H4 (cell line): ENCODE measurements at regions not wholly inside any gene's neighbourhood (a gene's known extent, or its start where the extent isn't known, plus 50 kb on each side); places are given as distances from the start of the nearest gene placed in this dataset.
"Not testable (repeated sequence)": the region's sequence is repeated elsewhere in the genome, so short reads cannot be mapped to it uniquely, and the experiment has no call there.

ENCODE experiments used
- DNase-seq: peaks from one replicate; pipeline ENCODE4 v3.0.0-alpha.2; 2015; ENCODE audit warnings: low spot score

- no peak for DNase-seq
Observed at GRCh38 chr11:87659807-87660206, 515.4 kb downstream of the RAB38 start.

GRCh38 chr11:87645626-87646025 is 529.6 kb downstream of the RAB38 start:
- DNase-seq, result no peak

DNA sequence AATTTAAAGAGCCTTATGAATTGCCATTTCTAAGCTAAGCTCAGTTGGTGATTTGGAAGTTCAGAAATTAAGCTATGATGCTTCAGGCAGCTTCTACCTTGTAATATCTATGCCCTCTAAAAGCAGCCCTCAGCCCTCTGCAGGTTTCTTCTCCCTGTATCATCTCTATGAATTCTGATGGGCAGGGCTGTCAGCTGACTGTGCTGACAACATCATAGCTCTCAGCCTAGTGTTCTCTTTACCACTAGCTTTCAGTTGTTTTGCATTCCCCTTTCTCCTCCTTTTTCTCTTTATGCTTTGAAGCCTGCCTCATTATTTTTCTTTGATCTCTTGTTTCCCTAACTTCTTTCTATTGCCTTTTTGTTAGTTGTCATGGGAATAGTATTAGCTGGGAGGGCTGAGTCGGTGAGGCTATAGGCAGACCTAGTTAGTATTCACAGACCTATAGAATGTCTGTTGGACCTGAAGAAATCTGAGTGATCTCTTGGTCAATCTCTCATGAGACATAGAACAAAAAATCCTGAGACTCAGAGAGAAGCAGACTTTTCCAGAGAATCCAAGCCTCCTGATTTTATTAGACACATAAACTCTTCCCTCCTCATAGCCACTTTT is 535.4 kb downstream of the RAB38 start:
- DNase-seq, result no peak

- no peak for DNase-seq
Observed at GRCh38 chr11:87635001-87635400, 540.2 kb downstream of the RAB38 start.

- DNase-seq, result no peak
Observed at GRCh38 chr11:87634331-87634730, 540.9 kb downstream of the RAB38 start.

DNA sequence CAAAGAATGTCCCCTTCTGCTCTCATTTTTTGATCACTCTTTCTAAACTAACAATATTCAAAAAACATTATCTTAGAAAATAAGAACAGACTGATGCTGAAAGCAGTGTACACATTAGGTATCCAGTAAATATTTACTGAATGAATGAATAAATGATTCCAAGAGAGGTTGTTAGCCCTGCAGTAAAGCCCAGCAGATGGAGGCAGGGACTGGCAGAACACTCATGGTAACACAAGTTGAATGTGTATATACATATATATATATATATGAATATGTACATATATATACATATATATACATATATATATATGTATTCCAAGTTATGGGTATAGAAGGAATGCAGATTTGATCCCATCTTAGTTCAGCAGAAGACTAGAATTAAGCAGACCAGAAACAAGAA is 546.3 kb downstream of the RAB38 start:
- no peak for DNase-seq

GRCh38 chr11:87628026-87628580 is 547.1 kb downstream of the RAB38 start:
- no peak for DNase-seq

DNA sequence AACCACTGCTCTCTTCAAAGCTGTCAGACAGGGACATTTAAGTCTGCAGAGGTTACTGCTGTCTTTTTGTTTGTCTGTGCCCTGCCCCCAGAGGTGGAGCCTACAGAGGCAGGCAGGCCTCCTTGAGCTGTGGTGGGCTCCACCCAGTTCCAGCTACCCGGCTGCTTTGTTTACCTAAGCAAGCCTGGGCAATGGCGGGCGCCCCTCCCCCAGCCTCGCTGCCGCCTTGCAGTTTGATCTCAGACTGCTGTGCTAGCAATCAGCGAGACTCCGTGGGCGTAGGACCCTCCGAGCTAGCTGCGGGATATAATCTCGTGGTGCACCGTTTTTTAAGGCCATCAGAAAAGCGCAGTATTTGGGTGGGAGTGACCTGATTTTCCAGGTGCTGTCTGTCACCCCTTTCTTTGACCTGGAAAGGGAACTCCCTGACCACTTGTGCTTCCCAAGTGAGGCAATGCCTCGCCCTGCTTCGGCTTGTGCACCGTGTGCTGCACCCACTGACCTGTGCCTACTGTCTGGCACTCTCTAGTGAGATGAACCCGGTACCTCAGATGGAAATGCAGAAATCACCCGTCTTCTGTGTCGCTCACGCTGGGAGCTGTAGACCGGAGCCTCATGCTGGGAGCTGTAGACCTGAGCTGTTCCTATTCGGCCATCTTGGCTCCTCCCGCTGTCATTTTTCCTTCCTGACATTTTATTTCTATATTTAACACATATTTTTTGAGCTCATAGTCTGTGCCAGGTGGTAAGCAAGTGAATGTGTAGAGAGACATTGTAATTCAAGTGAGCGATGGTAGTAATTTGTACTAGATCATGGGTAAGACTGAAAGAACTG is 551.5 kb downstream of the RAB38 start:
- not testable (repeated sequence) for DNase-seq

DNA sequence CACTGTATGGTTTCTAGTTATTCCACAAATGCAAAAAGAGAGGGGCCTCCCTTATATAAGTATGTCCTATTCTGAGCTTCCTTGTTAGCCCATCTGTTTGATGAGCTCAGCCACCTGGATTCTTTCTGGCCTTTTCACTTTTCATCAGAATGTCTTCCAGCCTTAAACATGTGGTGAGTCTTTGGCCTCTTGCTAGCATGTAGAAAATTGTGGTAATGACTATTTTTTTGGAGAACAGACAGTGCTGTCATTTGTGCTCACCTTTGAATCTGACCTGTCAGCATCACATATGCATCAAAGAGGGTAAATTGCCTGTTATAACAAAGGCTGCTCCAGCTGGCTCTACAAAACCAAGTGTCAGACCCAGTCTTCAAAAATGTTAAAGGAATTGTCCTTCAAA is 558.7 kb downstream of the RAB38 start:
- no peak for DNase-seq

DNA sequence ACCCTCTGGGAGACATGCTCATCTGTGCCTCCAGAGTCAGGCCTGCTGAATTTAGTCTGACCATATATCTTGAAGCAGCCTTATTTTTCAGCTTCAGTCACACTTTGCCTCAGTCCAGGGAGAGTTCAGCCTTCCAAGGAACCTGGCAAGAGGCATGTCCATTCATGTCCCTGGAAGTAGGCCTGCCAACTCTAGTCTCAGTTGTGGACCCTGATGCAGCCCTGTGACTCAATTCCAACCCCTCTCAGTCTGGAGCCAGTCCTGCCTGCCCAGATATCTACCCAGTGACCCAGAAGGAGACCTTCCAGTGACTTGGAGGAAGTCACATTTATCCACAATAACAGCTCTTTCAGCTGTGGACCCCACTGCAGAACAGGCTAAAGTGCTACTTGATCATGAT is 566.6 kb downstream of the TMEM135 start:
- no peak for DNase-seq

DNA sequence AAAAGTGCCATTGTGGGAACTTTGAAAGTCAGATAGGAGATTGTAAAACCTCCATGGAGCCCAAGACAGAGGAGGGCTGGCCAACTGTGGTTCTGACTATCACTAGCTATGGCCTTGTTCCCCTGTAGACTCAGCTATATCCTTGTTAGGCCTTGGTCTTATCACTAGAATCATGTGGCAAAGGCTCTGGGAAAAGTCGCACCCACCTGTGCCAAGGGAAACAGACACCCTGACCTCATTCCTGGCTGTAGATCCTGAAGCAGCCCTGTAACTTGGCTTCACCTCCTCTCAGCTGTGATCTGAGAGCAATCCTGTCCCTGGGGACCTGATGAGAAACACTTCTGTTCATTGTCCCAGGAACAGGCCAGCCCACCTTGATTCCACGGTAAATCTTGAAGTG is 566.2 kb downstream of the TMEM135 start:
- no peak for DNase-seq

DNA sequence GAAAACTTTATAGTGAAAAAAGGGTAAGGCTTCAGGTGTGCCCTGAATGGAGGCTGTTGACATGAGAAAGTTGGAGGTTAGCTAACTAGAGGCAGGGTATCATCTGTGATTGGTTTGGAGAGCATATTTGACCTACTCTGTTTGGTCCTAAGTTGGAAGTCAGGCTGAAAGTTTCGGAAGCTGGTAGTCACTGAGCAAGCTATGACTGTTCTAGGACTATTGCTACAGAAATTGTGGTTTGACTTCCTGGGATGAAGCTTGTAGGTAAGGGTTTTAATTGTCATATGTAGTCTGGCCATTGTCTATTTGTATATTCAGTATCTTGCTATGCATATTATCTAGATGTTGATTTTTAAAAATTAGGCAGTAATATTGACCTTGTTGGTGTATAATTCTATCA is 565.0 kb downstream of the TMEM135 start:
- DNase-seq, result no peak

GRCh38 chr11:87600938-87601337 is 563.2 kb downstream of the TMEM135 start:
- DNase-seq, result no peak

DNA sequence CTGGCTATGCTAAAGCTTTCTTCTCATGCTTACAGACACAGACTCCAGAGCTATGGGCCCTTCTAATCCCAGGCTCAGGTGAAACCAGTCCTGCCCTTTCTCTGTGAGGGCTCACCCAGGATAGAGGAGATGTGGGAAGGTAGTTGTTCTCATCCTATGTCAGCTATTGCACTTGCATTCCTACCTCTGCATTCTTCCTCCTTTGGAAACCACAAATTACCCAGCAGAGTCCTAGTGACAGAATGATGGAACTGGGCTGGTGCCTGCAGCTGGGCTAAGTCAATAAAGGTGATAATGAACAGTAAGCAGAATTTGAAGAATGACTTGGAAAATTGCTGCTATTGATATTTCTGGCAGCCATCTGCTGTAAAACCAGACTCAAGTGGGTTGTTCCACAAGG is 560.0 kb downstream of the TMEM135 start:
- no peak for DNase-seq

- no peak for DNase-seq
Observed at GRCh38 chr11:87596176-87596575, 558.4 kb downstream of the TMEM135 start.

DNA sequence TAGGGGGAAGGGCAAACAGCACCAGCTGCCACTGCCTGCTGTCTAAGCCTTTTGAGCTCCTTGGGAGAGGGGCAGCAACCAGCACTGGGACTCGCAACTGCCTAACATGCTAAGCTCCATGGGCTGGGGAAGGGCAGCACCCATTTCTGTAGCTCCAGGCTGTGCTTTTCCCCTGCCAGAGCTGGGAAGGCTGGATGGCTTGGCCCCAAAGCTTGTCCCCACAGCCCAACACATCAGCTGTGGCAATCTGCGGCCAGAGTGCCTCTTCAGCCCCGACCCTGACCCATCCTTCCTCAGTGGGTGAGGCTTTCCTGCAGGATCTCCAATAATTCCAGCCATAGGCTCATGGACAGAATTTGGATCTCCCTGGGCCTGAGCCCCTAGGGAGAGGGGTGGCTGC is 551.3 kb downstream of the TMEM135 start:
- no peak for DNase-seq

GRCh38 chr11:87585613-87586012 is 547.9 kb downstream of the TMEM135 start:
- not testable (repeated sequence) for DNase-seq

DNA sequence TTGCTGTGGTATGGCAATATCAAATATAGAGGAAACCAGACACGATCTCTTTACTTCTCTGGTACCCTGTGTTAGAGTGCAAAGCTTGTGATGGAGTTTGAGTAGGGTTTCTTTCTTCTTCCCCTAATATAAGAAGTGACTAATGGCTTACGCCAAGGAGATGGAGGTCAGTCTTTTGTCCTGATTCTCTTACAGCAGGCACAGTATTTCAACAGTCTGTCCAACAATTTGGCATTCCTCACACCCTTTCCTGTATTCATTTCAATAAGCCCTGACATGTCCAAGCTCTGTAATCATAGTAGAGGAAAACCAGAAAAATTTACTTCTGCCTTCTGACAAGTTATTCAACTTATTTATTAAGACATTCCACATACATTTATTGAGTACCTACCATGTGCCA is 546.2 kb downstream of the TMEM135 start:
- no peak for DNase-seq

- DNase-seq, result no peak
Observed at GRCh38 chr11:87575088-87575487, 537.4 kb downstream of the TMEM135 start.

GRCh38 chr11:87574193-87574592 is 536.5 kb downstream of the TMEM135 start:
- DNase-seq, result no peak

GRCh38 chr11:87573708-87574107 is 536.0 kb downstream of the TMEM135 start:
- no peak for DNase-seq

- DNase-seq, result no peak
Observed at GRCh38 chr11:87572881-87573280, 535.1 kb downstream of the TMEM135 start.

GRCh38 chr11:87560352-87560751 is 522.6 kb downstream of the TMEM135 start:
- DNase-seq, result no peak
